CD4-positive, alpha-beta T cell treated with Interleukin-21 for 1 hour (primary cell): ENCODE measurements at regions not wholly inside any gene's neighbourhood (a gene's known extent, or its start where the extent isn't known, plus 50 kb on each side); places are given as distances from the start of the nearest gene placed in this dataset.

Experiments
- DNase-seq: peaks from one replicate; pipeline ENCODE4 v3.0.0-alpha.2; 2020

GRCh38 chrX:102067966-102068723, 57.3 kb upstream of the TCEAL2 start:
- DNase-seq, result peak; percentile 21

- no peak for DNase-seq
Measured at GRCh38 chrX:102063445-102064074, 61.9 kb upstream of the TCEAL2 start.

- DNase-seq, result no peak
Measured at GRCh38 chrX:102044496-102044895, 81.0 kb upstream of the TCEAL2 start.

GRCh38 chrX:102043380-102043779, 82.1 kb upstream of the TCEAL2 start:
- DNase-seq, result no peak

- DNase-seq, result no peak
Measured at GRCh38 chrX:102042372-102043325, 82.8 kb upstream of the TCEAL2 start.

GRCh38 chrX:102029026-102029425, 96.5 kb upstream of the TCEAL2 start:
- DNase-seq, result no peak

- DNase-seq, result no peak
Measured at GRCh38 chrX:102018208-102018607, 86.4 kb upstream of the ZMAT1 start.

- DNase-seq, result no peak
Measured at GRCh38 chrX:102008901-102009300, 77.1 kb upstream of the ZMAT1 start.

GRCh38 chrX:101999644-102000539, 68.1 kb upstream of the ZMAT1 start:
- DNase-seq, result no peak

- DNase-seq, result no peak
Measured at GRCh38 chrX:101993335-101993734, 61.5 kb upstream of the ZMAT1 start.

GRCh38 chrX:101986586-101986985, 54.8 kb upstream of the ZMAT1 start:
- no peak for DNase-seq
